RWPE1 (cell line): ENCODE measurements at regions not wholly inside any gene's neighbourhood (a gene's known extent, or its start where the extent isn't known, plus 50 kb on each side); places are given as distances from the start of the nearest gene placed in this dataset.

Experiments
- CTCF ChIA-PET: fragments of 350-600 bp; sonication (Branson Sonifier 250); formaldehyde crosslinking; extraction: SDS; loops from one replicate; lab custom pipeline; 2021; lab: Yijun Ruan, JAX
- POLR2A ChIA-PET: fragments of 400-600 bp; formaldehyde crosslinking; extraction: SDS; loops from one replicate; lab custom pipeline; 2020; ENCODE audit warnings: antibody characterized with exemption; ENCODE audit not compliant: low non-redundant PET; lab: Yijun Ruan, JAX
- DNase-seq: peaks from one replicate; pipeline ENCODE4 v3.0.0; 2012; ENCODE audit warnings: low spot score
- H3K27ac ChIP-seq: fragments of 450-650 bp; 2 replicates; pipeline ENCODE4 v1.5.1; 2017
- CTCF ChIP-seq: fragments of 450-650 bp; conservative IDR thresholded peaks from 2 replicates; pipeline ENCODE4 v1.5.1; 2017; ENCODE audit warnings: low read depth, mild to moderate bottlenecking

- ChIA-PET CTCF (no interaction called here), POLR2A (no interaction called here)
- no peak for TF ChIP-seq CTCF
- H3K27ac ChIP-seq = no peak overlapping the region
- DNase-seq = no peak
Measured at GRCh38 chr3:36606871-36607765, 157.2 kb downstream of the DCLK3 start.

- no peak overlapping the region for H3K27ac ChIP-seq
- TF ChIP-seq CTCF = no peak
- POLR2A ChIA-PET = no interaction called here
- no peak for DNase-seq
- CTCF ChIA-PET = no interaction called here
Measured at GRCh38 chr3:36603423-36603822, 160.9 kb downstream of the DCLK3 start.

GRCh38 chr3:36600404-36600803 lies 163.9 kb downstream of the DCLK3 start:
- ChIA-PET POLR2A (no interaction called here), CTCF (interaction anchor here (0.5 kb wide), 1 partner anchor 103 kb away, joined by 3 read pairs; no protein-coding TSS in a partner anchor)
- DNase-seq = no peak
- H3K27ac ChIP-seq = no peak overlapping the region
- TF ChIP-seq CTCF = no peak
